ENCODE measurements at regions not wholly inside any gene's neighbourhood (a gene's known extent, or its start where the extent isn't known, plus 50 kb on each side); places are given as distances from the start of the nearest gene placed in this dataset.

GRCh38 chr1:37085393-37085792, 51.1 kb upstream of the GRIK3 start:
- DNase-seq (ENCODE audit: low spot score) (no peak), ATAC-seq (no peak)

DNA sequence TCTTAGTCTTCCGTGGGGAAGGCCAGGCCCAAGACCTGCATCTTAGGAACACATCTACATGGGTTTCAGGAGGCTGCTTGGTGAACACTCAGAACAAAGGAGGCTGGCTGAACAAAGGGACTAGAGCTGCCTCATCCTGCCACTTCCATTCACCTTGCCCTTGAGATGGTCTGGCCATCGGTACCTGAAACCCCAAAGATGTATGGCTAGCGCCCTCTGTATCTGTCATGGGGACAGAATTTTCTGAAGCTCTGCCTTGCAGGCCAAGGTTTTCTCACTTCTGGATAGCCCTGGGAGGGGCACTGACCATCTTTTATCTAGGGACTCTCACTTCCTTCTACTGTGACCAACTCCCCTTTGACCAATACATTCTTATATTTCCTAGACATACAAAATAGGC, 55.4 kb upstream of the GRIK3 start:
- ATAC-seq = no peak
- DNase-seq (ENCODE audit: low spot score) = no peak

DNA sequence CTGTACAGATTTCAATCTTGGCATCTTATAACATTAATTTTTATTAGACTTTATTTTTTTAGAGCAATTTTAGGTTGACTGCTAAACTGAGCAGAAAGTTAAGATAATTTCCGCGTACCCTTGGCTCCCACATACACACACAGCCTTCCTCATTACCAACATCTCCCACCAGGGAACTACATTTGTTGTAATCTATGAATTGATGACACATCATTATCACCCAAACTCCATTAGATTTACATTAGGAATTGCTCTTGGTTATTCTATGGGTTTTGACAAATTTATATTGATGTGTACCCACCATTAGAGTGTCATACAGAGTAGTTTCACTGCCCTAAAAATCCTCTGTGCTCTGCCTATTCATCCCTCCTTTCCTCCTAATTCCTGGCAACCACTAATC, 56.4 kb upstream of the GRIK3 start:
- ATAC-seq (no peak), DNase-seq (ENCODE audit: low spot score) (no peak)

DNA sequence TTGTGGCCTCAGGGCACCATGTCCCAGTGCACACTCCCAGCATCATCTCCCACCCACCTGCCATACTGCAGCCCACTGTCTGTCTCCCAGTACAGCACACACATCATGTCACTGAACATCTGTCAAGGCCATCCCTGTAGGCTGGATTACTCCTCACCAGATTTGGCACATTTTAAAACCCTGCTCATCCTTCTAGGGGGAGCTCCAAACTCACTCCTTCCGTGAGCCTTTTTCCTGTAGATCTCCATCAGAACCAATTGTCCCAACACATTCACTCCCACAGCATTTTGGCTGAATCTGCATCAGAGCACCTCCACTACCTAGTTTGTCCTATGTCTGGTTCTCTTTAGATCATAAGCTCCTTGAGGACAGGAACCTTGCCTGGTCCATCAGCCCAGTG, 58.6 kb upstream of the GRIK3 start:
- ATAC-seq (no peak), DNase-seq (ENCODE audit: low spot score) (no peak)

DNA sequence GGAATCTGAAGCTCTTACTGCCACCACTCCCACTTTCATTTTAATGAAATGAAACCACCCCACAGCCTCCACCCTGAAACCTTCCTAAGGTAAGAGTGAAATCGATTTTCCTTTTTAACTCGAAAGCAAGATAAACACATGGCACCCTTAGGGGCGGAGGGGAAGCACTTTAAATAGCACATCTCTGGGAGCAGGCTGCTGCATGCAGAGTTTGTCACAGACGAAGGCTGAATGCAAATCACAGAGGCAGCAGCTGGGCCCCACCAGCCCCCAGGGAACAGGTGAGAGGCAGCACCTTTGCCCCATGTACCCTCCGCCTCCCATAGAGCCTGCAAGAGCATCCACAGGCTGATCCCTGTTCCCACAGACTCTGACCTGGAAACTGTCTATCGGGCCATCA, 60.0 kb upstream of the GRIK3 start:
- DNase-seq (ENCODE audit: low spot score) (no peak), ATAC-seq (no peak)

DNA sequence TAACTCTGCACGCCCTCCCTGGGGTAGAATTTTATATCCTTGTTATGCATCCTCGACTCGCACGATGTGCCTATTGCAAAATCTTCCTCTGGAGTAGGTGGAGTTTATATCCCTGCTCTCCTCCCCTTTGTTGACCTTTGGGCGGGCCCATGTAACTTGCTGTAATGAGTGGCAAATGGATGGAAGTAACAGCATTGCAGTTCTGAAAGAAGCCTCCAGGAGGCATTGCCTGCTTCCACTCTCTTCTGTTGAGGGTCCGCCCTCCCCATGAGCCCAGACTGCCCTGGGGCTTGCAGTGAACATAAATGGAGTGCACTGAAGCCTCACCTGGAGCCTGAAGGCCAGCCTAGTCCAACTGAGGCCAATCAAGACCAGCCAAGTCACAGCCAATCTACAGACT, 62.2 kb upstream of the GRIK3 start:
- ATAC-seq (no peak), DNase-seq (ENCODE audit: low spot score) (no peak)

DNA sequence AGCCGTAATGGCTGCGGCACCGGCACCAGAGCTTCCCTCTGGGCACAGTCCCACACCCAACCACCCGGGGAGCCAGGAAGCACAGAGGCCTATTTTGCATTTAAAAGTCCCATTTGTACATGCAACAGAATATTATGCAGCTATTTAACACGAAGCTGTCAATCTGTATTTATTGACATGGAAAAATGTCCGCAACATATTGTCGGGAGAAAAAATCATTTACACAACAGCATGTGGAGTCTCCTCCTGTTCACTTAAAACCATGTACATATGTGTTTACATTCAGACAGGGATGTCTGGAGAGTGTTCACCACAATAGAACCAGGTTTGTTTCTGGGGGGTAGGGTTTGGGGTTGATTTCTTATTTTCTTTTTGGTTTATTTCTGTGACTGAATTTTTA, 63.4 kb upstream of the GRIK3 start:
- DNase-seq (ENCODE audit: low spot score) = no peak
- ATAC-seq = no peak

DNA sequence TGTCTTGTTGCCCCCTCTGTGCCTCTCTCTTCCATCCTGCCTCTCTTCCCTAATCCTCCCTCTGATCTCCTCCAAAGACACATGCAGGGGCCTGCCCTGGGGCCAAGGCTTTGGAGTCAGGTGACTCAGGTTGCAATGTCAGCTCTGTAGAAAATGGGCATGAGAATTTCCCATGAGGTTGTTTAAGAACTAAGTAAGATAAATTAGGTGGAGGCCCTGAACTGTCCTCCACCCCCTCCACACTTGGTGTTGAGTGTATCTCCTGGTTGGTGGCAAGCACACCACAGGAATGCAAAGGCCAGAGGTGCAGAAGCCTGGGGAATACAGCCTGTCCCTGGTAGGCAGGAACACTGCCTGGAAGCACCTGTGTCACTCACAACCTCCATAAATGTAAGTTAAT, 63.9 kb upstream of the GRIK3 start:
- ATAC-seq (no peak), DNase-seq (ENCODE audit: low spot score) (no peak)

- no peak for ATAC-seq
- no peak for DNase-seq (ENCODE audit: low spot score)
These were observed 66.0 kb upstream of the GRIK3 start for GRCh38 chr1:37100310-37100709.

DNA sequence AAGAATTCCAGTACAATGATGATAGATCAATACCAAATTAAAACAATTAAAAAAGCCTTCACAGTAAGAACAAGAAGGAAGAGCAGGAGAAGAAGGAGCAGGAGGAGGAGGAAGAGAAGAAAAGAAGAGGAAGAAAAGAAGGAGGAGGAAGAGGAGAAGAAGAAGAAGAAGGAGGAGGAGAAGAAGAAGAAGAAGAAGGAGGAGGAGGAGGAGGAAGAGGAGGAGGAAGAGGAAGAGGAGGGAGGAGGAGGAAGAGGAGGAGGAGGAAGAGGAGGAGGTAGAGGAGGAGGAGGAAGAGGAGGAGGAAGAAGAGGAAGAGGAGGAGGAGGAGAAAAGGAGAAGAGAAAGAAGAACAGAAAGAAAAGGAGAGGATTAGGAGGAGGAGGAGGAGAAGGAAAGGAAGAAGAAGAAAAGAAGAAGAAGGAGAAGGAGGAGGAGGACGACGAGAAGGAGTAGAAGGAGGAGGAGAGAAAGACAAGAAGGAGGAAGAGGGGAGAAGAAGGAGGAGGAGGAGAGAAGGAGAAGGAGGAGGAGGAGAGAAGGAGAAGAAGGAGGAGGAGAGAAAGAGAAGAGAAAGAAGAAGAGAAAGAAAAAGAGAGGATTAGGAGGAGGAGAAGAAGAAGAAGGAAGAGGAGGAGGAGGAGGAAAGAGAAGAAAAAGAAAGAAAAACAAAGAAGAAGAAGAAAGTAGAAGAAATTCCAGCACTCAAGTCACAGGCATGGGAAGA, 68.5 kb upstream of the GRIK3 start:
- ATAC-seq (no peak), DNase-seq (ENCODE audit: low spot score) (no peak)

DNA sequence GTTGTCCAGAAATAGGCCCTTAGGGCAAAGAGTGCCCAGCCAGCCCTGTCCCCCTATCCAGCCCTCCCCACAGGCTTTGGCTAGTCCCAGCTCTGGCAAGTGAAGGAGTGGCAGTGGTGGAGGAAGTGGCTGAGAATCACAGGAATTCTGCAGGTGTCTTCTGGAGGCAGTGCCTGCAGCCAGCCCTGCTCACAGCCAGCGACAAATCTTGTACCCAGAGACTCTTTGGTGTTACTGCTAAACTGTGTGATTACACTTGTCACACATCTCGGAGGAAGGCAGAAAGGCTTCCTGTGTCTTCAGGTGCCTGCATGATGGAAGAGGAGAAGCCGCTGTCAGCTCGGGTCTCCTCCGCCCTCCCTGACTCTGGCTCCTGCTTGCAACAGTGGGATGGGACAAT, 71.6 kb upstream of the GRIK3 start:
- DNase-seq (ENCODE audit: low spot score) (no peak), ATAC-seq (no peak)

- DNase-seq (ENCODE audit: low spot score) (no peak), ATAC-seq (no peak)
These were observed 73.0 kb upstream of the GRIK3 start for GRCh38 chr1:37107153-37107907.

- ATAC-seq (no peak), DNase-seq (ENCODE audit: low spot score) (no peak)
These were observed 74.4 kb upstream of the GRIK3 start for GRCh38 chr1:37108596-37109188.

DNA sequence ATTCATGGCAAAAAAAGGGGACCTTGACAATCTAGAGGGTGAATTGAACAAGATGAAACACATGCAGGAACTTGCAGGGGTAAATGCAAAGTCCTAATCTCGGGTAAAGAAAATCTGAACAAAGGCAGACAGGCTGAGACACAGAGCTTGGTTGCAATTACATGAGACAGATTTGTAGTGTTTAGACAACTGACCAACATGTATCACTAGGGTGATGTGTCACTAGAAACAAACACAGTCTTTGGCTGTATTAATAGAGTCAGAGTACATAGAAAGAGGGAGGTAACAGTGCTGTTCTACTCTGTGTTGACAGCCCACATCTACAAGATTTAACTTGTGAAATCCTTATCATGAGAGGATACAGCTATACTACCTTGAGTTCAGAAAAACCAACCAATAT, 78.1 kb upstream of the GRIK3 start:
- no peak for DNase-seq (ENCODE audit: low spot score)
- ATAC-seq = no peak

- ATAC-seq = no peak
- no peak for DNase-seq (ENCODE audit: low spot score)
These were observed 79.1 kb upstream of the GRIK3 start for GRCh38 chr1:37113285-37113997.

DNA sequence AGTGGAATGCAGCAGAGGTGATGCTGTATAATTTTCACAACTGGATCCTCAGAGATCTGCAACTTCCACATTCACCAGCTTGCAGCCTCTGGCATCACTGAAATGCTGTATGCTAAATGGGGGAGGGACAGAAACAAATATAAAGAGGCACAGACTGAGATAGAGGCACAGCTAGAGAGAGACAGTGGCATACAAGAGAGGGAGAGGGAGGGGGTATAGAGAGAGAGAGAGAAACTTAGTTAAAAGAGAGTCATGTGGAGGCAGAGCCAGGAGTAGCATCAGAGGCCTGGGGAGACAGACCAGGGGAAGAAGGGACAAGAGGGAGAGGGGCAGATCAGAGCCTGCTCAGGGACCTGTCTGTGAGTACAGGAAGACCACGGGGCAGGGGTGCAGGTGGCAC, 84.5 kb upstream of the GRIK3 start:
- ATAC-seq (no peak), DNase-seq (ENCODE audit: low spot score) (no peak)

- ATAC-seq (no peak), DNase-seq (ENCODE audit: low spot score) (no peak)
These were observed 86.0 kb upstream of the GRIK3 start for GRCh38 chr1:37120279-37120678.

- ATAC-seq = no peak
- DNase-seq (ENCODE audit: low spot score) = no peak
These were observed 89.2 kb upstream of the GRIK3 start for GRCh38 chr1:37123276-37124115.

- DNase-seq (ENCODE audit: low spot score) = no peak
- no peak for ATAC-seq
These were observed 90.2 kb upstream of the GRIK3 start for GRCh38 chr1:37124501-37124900.

DNA sequence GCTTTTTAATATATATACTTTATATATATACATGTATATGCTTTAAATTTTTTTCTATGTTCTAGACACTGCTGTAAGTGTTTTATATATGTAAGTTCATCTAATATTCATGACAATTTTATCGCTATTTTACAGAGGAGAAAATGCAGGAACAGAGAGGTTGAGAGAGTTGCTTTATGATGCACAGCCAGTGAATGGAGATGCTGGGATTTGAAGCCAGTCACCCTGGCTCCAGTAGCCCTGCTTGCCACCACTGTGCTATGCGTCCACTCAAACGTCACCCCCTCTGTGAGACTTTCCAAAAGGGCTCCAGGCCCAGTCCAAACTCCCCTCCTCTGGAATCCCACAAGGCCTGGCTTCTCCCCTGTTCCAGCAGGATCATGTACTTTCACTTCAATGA, 91.0 kb upstream of the GRIK3 start:
- DNase-seq (ENCODE audit: low spot score) (no peak), ATAC-seq (no peak)

GRCh38 chr1:37127254-37127748, 93.0 kb upstream of the GRIK3 start:
- DNase-seq (ENCODE audit: low spot score) (no peak), ATAC-seq (no peak)
